Panc1 (cell line): ENCODE measurements at regions not wholly inside any gene's neighbourhood (a gene's known extent, or its start where the extent isn't known, plus 50 kb on each side); places are given as distances from the start of the nearest gene placed in this dataset.

Experiments
- SIN3A ChIP-seq: IDR thresholded peaks from 2 replicates; pipeline ENCODE4 v1.6.1; 2012; ENCODE audit warnings: low read depth, mild to moderate bottlenecking, low read length, moderate library complexity, borderline replicate concordance; ENCODE audit not compliant: insufficient read depth
- TF ChIP-seq, protein P1 (sequence below): fragments of 450-650 bp; IDR thresholded peaks from 2 replicates; pipeline ENCODE4 v1.5.1; 2017; ENCODE audit warnings: mild to moderate bottlenecking

DNA sequence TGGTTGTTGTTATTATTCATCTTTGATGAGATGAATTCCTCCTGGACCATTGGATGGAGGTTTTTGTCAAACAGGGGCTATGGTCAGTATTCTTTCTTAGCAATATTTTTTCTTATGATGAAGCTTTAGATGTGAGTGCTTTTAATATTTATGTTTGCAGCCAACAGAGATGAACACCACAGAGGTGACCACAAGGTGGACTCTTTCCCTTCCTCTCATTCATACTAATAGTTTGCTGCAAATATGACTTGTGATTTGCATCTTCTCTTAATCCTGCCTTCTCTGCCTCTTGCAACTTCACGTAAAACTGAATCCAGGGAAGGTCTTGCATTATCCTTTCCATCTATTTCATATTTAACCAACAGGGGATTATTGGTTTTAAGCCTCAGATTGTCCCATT is 473.1 kb upstream of the UBE2E2 start:
- TF ChIP-seq, protein P1, sequence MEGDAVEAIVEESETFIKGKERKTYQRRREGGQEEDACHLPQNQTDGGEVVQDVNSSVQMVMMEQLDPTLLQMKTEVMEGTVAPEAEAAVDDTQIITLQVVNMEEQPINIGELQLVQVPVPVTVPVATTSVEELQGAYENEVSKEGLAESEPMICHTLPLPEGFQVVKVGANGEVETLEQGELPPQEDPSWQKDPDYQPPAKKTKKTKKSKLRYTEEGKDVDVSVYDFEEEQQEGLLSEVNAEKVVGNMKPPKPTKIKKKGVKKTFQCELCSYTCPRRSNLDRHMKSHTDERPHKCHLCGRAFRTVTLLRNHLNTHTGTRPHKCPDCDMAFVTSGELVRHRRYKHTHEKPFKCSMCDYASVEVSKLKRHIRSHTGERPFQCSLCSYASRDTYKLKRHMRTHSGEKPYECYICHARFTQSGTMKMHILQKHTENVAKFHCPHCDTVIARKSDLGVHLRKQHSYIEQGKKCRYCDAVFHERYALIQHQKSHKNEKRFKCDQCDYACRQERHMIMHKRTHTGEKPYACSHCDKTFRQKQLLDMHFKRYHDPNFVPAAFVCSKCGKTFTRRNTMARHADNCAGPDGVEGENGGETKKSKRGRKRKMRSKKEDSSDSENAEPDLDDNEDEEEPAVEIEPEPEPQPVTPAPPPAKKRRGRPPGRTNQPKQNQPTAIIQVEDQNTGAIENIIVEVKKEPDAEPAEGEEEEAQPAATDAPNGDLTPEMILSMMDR = peak; percentile 24; the same call in 1 of the 2 replicates
- TF ChIP-seq SIN3A = no peak
